ENCODE measurements at regions not wholly inside any gene's neighbourhood (a gene's known extent, or its start where the extent isn't known, plus 50 kb on each side); places are given as distances from the start of the nearest gene placed in this dataset.

DNA sequence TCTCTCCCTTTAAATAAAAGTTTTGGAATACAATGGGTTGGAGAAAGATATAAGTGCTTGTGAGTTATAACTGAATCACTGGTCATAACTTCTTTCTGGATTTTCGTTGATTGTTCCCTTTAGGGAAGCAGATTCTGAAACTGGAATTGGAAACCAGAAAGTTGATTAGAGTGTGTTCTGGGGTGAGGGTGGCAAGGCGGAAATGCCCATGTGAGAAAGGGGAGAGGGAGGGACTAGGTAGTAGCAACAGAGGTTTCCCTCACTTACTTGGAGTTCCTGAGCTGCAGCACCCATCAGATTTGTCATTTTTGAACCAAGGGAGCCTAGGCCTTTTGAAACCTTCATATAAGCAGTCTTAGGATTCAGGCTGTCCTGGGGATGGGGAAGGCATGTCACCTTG, 453.4 kb downstream of the KCNJ3 start:
- ATAC-seq: no peak
- CTCF ChIA-PET: no interaction called here

DNA sequence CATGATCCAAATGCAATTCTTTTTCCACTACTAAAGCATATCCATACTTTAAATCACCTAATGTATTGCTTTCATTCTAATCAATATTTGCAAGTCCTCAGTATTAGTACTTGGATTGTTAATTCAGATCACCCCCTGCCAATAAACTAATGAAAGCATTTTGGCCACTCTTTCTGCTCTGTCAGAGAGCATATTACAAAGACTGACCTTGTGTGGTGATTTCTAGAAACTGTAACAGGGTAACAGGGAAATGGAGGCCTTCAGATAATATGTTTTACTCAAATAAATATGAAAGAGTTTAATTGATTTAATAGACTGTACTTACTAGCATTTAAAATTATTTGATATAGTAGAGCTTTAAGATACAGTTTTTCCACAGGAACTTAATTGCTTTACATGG, 453.0 kb downstream of the KCNJ3 start:
- ChIA-PET CTCF (no interaction called here), POLR2A (no interaction called here)

More for the DNA sequence above, 453.4 kb downstream of the KCNJ3 start:
- DNase-seq (ENCODE audit: low spot score): no peak
- TF ChIP-seq NR2C2 (CRISPR knock-in tag; IDR thresholded peaks at IDR 0.05): no peak
- no peak overlapping the region for H3K4me3 Mint-ChIP-seq
- peak overlapping the region; percentile 34; the same call in 1 of the 2 replicates for H3K27ac Mint-ChIP-seq
- peaks cover 3% of the 10 kb centered on the region; the same call in 1 of the 2 replicates for H3K9me3 Mint-ChIP-seq
- peaks cover 8% of the 10 kb centered on the region for H3K4me1 Mint-ChIP-seq
- H3K27me3 Mint-ChIP-seq (ENCODE audit: low read depth): no peaks in the 10 kb centered on the region
- H3K36me3 Mint-ChIP-seq: no peaks in the 10 kb centered on the region
- POLR2A ChIA-PET: no interaction called here

DNA sequence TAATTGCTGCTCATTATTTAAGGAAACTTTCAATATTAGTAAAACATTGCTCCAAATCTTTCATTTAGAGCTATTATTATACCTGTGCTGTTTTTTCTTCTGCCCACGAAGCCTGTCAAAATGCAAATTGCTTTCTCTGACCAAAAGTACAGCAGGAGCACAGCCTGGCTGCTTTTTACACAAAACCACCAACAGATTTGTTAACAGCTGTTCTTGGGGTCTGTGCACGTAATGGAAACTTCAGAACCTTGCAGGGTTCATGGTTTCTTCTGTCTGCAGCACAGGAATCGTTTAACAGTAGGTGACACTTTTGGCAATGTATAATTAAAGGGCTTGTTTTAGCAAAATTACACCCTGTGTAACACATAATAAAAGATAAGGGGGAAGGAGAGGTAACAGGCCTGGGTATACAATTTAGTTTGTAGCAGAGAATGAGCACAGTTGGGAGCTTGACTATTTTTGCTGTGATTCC, 447.3 kb downstream of the KCNJ3 start:
- Mint-ChIP-seq H3K4me1 (peaks cover 11% of the 10 kb centered on the region), H3K27ac (no peak overlapping the region), H3K36me3 (no peaks in the 10 kb centered on the region), H3K9me3 (peaks cover 3% of the 10 kb centered on the region; the same call in 1 of the 2 replicates), H3K27me3 (ENCODE audit: low read depth) (no peaks in the 10 kb centered on the region), H3K4me3 (no peak overlapping the region)
- CTCF ChIA-PET: no interaction called here
- DNase-seq (ENCODE audit: low spot score) (no peak), ATAC-seq (no peak)
- POLR2A ChIA-PET: no interaction called here
- TF ChIP-seq, protein P1, sequence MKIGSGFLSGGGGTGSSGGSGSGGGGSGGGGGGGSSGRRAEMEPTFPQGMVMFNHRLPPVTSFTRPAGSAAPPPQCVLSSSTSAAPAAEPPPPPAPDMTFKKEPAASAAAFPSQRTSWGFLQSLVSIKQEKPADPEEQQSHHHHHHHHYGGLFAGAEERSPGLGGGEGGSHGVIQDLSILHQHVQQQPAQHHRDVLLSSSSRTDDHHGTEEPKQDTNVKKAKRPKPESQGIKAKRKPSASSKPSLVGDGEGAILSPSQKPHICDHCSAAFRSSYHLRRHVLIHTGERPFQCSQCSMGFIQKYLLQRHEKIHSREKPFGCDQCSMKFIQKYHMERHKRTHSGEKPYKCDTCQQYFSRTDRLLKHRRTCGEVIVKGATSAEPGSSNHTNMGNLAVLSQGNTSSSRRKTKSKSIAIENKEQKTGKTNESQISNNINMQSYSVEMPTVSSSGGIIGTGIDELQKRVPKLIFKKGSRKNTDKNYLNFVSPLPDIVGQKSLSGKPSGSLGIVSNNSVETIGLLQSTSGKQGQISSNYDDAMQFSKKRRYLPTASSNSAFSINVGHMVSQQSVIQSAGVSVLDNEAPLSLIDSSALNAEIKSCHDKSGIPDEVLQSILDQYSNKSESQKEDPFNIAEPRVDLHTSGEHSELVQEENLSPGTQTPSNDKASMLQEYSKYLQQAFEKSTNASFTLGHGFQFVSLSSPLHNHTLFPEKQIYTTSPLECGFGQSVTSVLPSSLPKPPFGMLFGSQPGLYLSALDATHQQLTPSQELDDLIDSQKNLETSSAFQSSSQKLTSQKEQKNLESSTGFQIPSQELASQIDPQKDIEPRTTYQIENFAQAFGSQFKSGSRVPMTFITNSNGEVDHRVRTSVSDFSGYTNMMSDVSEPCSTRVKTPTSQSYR (CRISPR knock-in tag; IDR thresholded peaks at IDR 0.05): no peak
- TF ChIP-seq, protein P2, sequence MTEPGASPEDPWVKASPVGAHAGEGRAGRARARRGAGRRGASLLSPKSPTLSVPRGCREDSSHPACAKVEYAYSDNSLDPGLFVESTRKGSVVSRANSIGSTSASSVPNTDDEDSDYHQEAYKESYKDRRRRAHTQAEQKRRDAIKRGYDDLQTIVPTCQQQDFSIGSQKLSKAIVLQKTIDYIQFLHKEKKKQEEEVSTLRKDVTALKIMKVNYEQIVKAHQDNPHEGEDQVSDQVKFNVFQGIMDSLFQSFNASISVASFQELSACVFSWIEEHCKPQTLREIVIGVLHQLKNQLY (CRISPR knock-in tag; IDR thresholded peaks at IDR 0.05): no peak
- TF ChIP-seq GRHL2 (CRISPR knock-in tag; IDR thresholded peaks at IDR 0.05; ENCODE audit: insufficient replicate concordance, severe bottlenecking): no peak
- TF ChIP-seq, protein P3, sequence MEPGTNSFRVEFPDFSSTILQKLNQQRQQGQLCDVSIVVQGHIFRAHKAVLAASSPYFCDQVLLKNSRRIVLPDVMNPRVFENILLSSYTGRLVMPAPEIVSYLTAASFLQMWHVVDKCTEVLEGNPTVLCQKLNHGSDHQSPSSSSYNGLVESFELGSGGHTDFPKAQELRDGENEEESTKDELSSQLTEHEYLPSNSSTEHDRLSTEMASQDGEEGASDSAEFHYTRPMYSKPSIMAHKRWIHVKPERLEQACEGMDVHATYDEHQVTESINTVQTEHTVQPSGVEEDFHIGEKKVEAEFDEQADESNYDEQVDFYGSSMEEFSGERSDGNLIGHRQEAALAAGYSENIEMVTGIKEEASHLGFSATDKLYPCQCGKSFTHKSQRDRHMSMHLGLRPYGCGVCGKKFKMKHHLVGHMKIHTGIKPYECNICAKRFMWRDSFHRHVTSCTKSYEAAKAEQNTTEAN (CRISPR knock-in tag; IDR thresholded peaks at IDR 0.05): no peak
- TF ChIP-seq, protein P4, sequence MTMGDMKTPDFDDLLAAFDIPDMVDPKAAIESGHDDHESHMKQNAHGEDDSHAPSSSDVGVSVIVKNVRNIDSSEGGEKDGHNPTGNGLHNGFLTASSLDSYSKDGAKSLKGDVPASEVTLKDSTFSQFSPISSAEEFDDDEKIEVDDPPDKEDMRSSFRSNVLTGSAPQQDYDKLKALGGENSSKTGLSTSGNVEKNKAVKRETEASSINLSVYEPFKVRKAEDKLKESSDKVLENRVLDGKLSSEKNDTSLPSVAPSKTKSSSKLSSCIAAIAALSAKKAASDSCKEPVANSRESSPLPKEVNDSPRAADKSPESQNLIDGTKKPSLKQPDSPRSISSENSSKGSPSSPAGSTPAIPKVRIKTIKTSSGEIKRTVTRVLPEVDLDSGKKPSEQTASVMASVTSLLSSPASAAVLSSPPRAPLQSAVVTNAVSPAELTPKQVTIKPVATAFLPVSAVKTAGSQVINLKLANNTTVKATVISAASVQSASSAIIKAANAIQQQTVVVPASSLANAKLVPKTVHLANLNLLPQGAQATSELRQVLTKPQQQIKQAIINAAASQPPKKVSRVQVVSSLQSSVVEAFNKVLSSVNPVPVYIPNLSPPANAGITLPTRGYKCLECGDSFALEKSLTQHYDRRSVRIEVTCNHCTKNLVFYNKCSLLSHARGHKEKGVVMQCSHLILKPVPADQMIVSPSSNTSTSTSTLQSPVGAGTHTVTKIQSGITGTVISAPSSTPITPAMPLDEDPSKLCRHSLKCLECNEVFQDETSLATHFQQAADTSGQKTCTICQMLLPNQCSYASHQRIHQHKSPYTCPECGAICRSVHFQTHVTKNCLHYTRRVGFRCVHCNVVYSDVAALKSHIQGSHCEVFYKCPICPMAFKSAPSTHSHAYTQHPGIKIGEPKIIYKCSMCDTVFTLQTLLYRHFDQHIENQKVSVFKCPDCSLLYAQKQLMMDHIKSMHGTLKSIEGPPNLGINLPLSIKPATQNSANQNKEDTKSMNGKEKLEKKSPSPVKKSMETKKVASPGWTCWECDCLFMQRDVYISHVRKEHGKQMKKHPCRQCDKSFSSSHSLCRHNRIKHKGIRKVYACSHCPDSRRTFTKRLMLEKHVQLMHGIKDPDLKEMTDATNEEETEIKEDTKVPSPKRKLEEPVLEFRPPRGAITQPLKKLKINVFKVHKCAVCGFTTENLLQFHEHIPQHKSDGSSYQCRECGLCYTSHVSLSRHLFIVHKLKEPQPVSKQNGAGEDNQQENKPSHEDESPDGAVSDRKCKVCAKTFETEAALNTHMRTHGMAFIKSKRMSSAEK (CRISPR knock-in tag; IDR thresholded peaks at IDR 0.05; ENCODE audit: borderline replicate concordance): no peak
- no peak for TF ChIP-seq IRF2 (CRISPR knock-in tag; IDR thresholded peaks at IDR 0.05; ENCODE audit: borderline replicate concordance, low read depth)
- no peak for TF ChIP-seq SOX15 (CRISPR knock-in tag; IDR thresholded peaks at IDR 0.05)
- TF ChIP-seq CBFB (CRISPR knock-in tag; IDR thresholded peaks at IDR 0.05; ENCODE audit: low read depth): no peak
- TF ChIP-seq TP53 (CRISPR knock-in tag; IDR thresholded peaks at IDR 0.05): no peak
- no peak for TF ChIP-seq TEAD4 (CRISPR knock-in tag; IDR thresholded peaks at IDR 0.05)

More for the DNA sequence above, 453.0 kb downstream of the KCNJ3 start:
- no peak overlapping the region for H3K27ac Mint-ChIP-seq
- TF ChIP-seq, protein P2 (CRISPR knock-in tag; IDR thresholded peaks at IDR 0.05): no peak
- TF ChIP-seq SOX15 (CRISPR knock-in tag; IDR thresholded peaks at IDR 0.05): no peak
- TF ChIP-seq, protein P5, sequence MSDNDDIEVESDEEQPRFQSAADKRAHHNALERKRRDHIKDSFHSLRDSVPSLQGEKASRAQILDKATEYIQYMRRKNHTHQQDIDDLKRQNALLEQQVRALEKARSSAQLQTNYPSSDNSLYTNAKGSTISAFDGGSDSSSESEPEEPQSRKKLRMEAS (CRISPR knock-in tag; IDR thresholded peaks at IDR 0.05): no peak
- TF ChIP-seq ELF4 (CRISPR knock-in tag; IDR thresholded peaks at IDR 0.05; ENCODE audit: low read depth): no peak
- TF ChIP-seq NR2C2 (CRISPR knock-in tag; IDR thresholded peaks at IDR 0.05): no peak
- TF ChIP-seq, protein P6, sequence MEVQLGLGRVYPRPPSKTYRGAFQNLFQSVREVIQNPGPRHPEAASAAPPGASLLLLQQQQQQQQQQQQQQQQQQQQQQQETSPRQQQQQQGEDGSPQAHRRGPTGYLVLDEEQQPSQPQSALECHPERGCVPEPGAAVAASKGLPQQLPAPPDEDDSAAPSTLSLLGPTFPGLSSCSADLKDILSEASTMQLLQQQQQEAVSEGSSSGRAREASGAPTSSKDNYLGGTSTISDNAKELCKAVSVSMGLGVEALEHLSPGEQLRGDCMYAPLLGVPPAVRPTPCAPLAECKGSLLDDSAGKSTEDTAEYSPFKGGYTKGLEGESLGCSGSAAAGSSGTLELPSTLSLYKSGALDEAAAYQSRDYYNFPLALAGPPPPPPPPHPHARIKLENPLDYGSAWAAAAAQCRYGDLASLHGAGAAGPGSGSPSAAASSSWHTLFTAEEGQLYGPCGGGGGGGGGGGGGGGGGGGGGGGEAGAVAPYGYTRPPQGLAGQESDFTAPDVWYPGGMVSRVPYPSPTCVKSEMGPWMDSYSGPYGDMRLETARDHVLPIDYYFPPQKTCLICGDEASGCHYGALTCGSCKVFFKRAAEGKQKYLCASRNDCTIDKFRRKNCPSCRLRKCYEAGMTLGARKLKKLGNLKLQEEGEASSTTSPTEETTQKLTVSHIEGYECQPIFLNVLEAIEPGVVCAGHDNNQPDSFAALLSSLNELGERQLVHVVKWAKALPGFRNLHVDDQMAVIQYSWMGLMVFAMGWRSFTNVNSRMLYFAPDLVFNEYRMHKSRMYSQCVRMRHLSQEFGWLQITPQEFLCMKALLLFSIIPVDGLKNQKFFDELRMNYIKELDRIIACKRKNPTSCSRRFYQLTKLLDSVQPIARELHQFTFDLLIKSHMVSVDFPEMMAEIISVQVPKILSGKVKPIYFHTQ (CRISPR knock-in tag; IDR thresholded peaks at IDR 0.05): no peak
- TF ChIP-seq HMGA2 (CRISPR knock-in tag; IDR thresholded peaks at IDR 0.05): no peak
- TF ChIP-seq, protein P7, sequence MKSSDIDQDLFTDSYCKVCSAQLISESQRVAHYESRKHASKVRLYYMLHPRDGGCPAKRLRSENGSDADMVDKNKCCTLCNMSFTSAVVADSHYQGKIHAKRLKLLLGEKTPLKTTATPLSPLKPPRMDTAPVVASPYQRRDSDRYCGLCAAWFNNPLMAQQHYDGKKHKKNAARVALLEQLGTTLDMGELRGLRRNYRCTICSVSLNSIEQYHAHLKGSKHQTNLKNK (CRISPR knock-in tag; IDR thresholded peaks at IDR 0.05): no peak
- no peak for TF ChIP-seq ZNF396 (CRISPR knock-in tag; IDR thresholded peaks at IDR 0.05; ENCODE audit: borderline replicate concordance)
- TF ChIP-seq ATF1 (CRISPR knock-in tag; IDR thresholded peaks at IDR 0.05): no peak
- ATAC-seq: no peak
- H3K4me1 Mint-ChIP-seq: peaks cover 8% of the 10 kb centered on the region
- H3K36me3 Mint-ChIP-seq: no peaks in the 10 kb centered on the region
- no peak overlapping the region for H3K4me3 Mint-ChIP-seq
- DNase-seq (ENCODE audit: low spot score): no peak
- peaks cover 3% of the 10 kb centered on the region; the same call in 1 of the 2 replicates for H3K9me3 Mint-ChIP-seq
- no peaks in the 10 kb centered on the region for H3K27me3 Mint-ChIP-seq (ENCODE audit: low read depth)
